SK-N-SH (cell line): ENCODE measurements at regions not wholly inside any gene's neighbourhood (a gene's known extent, or its start where the extent isn't known, plus 50 kb on each side); places are given as distances from the start of the nearest gene placed in this dataset.

Source experiments
- CTCF ChIA-PET: fragments of 300-600, 350-600 bp; formaldehyde crosslinking; extraction: SDS; loops from one replicate; lab custom pipeline; 2021; lab: Yijun Ruan, JAX
- POLR2A ChIA-PET: fragments of 350-600 bp; sonication (Branson Sonifier 250); formaldehyde crosslinking; extraction: SDS; loops from one replicate; lab custom pipeline; 2020; ENCODE audit warnings: antibody characterized with exemption, inconsistent platforms; lab: Yijun Ruan, JAX
- DNase-seq: peaks from one replicate; pipeline ENCODE4 v3.0.0; 2012
- H2AFZ ChIP-seq: fragments of 200-600 bp; sonication (generic); 2 replicates; pipeline ENCODE4 v1.8.1; 2016; ENCODE audit warnings: antibody characterized with exemption, mild to moderate bottlenecking, low read depth
- H3F3A ChIP-seq: fragments of 200-600 bp; sonication (generic); replicated peaks from 2 replicates; pipeline ENCODE3; 2016; ENCODE audit warnings: antibody characterized with exemption, mild to moderate bottlenecking; ENCODE audit not compliant: insufficient read depth
- H3K27ac ChIP-seq, 2 experiments: fragments of 200-500 bp in 1 of 2; fragments of 200-600 bp in 1 of 2; sonication (Bioruptor generic) in 1 of 2; sonication (generic), shearing (Covaris generic) in 1 of 2; 2 replicates each; pipeline versions ENCODE4 v1.5.1 to v1.6.1; 2014 to 2016; ENCODE audit warnings: low read depth in 2 of 2, inconsistent platforms in 1 of 2, low read length in 1 of 2, mild to moderate bottlenecking in 1 of 2, mixed read lengths in 1 of 2
- H3K27me3 ChIP-seq: fragments of 200-600 bp; sonication (generic), shearing (Covaris generic); 2 replicates; pipeline ENCODE4 v1.6.1; 2016; ENCODE audit warnings: mixed run types; ENCODE audit not compliant: insufficient read depth
- H3K36me3 ChIP-seq, 2 experiments: fragments of 200-500 bp in 1 of 2; fragments of 200-600 bp in 1 of 2; sonication (Bioruptor generic) in 1 of 2; sonication (generic) in 1 of 2; replicated peaks in 1 of 2; 2 replicates each; pipeline versions ENCODE3 to v1.5.1; 2014 to 2016; ENCODE audit warnings: low read length in 1 of 2, mild to moderate bottlenecking in 1 of 2; ENCODE audit not compliant: insufficient read depth in 2 of 2, control insufficient read depth in 1 of 2
- H3K4me1 ChIP-seq, 2 experiments: fragments of 200-500 bp in 1 of 2; fragments of 200-600 bp in 1 of 2; sonication (Bioruptor generic) in 1 of 2; sonication (generic), shearing (Covaris generic) in 1 of 2; 2 replicates each; pipeline versions ENCODE4 v1.5.1 to v1.6.1; 2014 to 2016; ENCODE audit warnings: low read depth in 1 of 2, low read length in 1 of 2, mixed run types in 1 of 2; ENCODE audit not compliant: insufficient read depth in 2 of 2, control insufficient read depth in 1 of 2
- H3K4me2 ChIP-seq: fragments of 200-600 bp; sonication (generic), shearing (Covaris generic); 2 replicates; pipeline ENCODE4 v1.6.1; 2017; ENCODE audit warnings: mixed run types
- H3K4me3 ChIP-seq, 2 experiments: fragments of 200-500 bp in 1 of 2; fragments of 200-600 bp in 1 of 2; sonication (Bioruptor generic) in 1 of 2; sonication (generic), shearing (Covaris generic) in 1 of 2; 2 replicates each; pipeline versions ENCODE4 v1.5.1 to v1.8.1; 2014 to 2016; ENCODE audit warnings: low read depth in 2 of 2, inconsistent platforms in 1 of 2, low read length in 1 of 2, mild to moderate bottlenecking in 1 of 2, mixed read lengths in 1 of 2, moderate library complexity in 1 of 2
- H3K79me2 ChIP-seq: fragments of 200-600 bp; sonication (generic); 2 replicates; pipeline ENCODE4 v1.8.1; 2017; ENCODE audit warnings: mild to moderate bottlenecking; ENCODE audit not compliant: insufficient read depth
- H3K9ac ChIP-seq: fragments of 200-600 bp; sonication (generic); 2 replicates; pipeline ENCODE4 v1.6.1; 2017; ENCODE audit warnings: mixed run types
- H3K9me2 ChIP-seq: fragments of 200-600 bp; sonication (generic); 2 replicates; pipeline ENCODE4 v1.6.1; 2017; ENCODE audit warnings: mixed run types
- H3K9me3 ChIP-seq: fragments of 200-600 bp; sonication (generic); 2 replicates; pipeline ENCODE4 v1.6.1; 2017; ENCODE audit warnings: mixed run types, mild to moderate bottlenecking, moderate library complexity
- H4K20me1 ChIP-seq: fragments of 200-600 bp; sonication (generic); 2 replicates; pipeline ENCODE4 v1.6.1; 2017; ENCODE audit warnings: mild to moderate bottlenecking, mixed run types; ENCODE audit not compliant: insufficient read depth
- CHD2 ChIP-seq: fragments of 150-350 bp; IDR thresholded peaks from 2 replicates; pipeline ENCODE4 v1.6.1; 2018; ENCODE audit warnings: low read length; ENCODE audit not compliant: partially characterized antibody
- ELF1 ChIP-seq: IDR thresholded peaks from 2 replicates; pipeline ENCODE4 v1.4.0; 2012
- EP300 ChIP-seq, 2 experiments: IDR thresholded peaks; 2 replicates each; pipeline versions ENCODE4 v1.4.0 to v1.6.1; 2012; ENCODE audit warnings: borderline replicate concordance in 1 of 2, low read depth in 1 of 2, low read length in 1 of 2
- EZH2phosphoT487 ChIP-seq: fragments of 200-600 bp; sonication (generic); IDR thresholded peaks from 2 replicates; pipeline ENCODE4 v1.6.1; 2017; ENCODE audit warnings: low read depth, mixed run types, mild to moderate bottlenecking, antibody characterized with exemption, moderate library complexity, borderline replicate concordance
- FOXJ3 ChIP-seq: sonication (generic); formaldehyde crosslinking; IDR thresholded peaks from 2 replicates; pipeline ENCODE4 v1.5.1; 2020; ENCODE audit warnings: mild to moderate bottlenecking, missing genetic modification reagents
- FOXM1 ChIP-seq: IDR thresholded peaks from 2 replicates; pipeline ENCODE4 v1.4.0; 2012; ENCODE audit warnings: low read depth, mild to moderate bottlenecking
- JUND ChIP-seq: IDR thresholded peaks from 2 replicates; pipeline ENCODE4 v1.4.0; 2012
- MEF2A ChIP-seq: IDR thresholded peaks from 2 replicates; pipeline ENCODE4 v1.4.0; 2012; ENCODE audit warnings: low read depth, borderline replicate concordance
- NFIC ChIP-seq: IDR thresholded peaks from 2 replicates; pipeline ENCODE4 v1.4.0; 2012; ENCODE audit warnings: borderline replicate concordance
- PBX3 ChIP-seq: IDR thresholded peaks from 2 replicates; pipeline ENCODE4; 2012
- REST ChIP-seq: IDR thresholded peaks from 2 replicates; pipeline ENCODE4 v1.6.1; 2012; ENCODE audit warnings: mild to moderate bottlenecking, low read depth, low read length, moderate library complexity
- SIN3A ChIP-seq: IDR thresholded peaks from 2 replicates; pipeline ENCODE4 v1.6.1; 2012; ENCODE audit warnings: low read depth, mild to moderate bottlenecking, low read length, moderate library complexity, borderline replicate concordance
- TAF1 ChIP-seq: IDR thresholded peaks from 2 replicates; pipeline ENCODE4 v1.6.1; 2012; ENCODE audit warnings: low read depth, mild to moderate bottlenecking, low read length, moderate library complexity, borderline replicate concordance
- TCF12 ChIP-seq: IDR thresholded peaks from 2 replicates; pipeline ENCODE4 v1.4.0; 2012
- TEAD4 ChIP-seq: IDR thresholded peaks from 2 replicates; pipeline ENCODE4 v1.4.0; 2012; ENCODE audit warnings: mild to moderate bottlenecking, borderline replicate concordance; ENCODE audit not compliant: insufficient read depth
- WGBS: methylation state at CpG from one replicate; pipeline ENCODE4 v1.1.6; 2017; ENCODE audit warnings: low lambda C conversion rate; 5-methylcytosine and 5-hydroxymethylcytosine counted together
- TF ChIP-seq, protein P1 (sequence below): fragments of 150-350 bp; IDR thresholded peaks from 2 replicates; pipeline ENCODE4 v1.6.1; 2017; ENCODE audit warnings: antibody characterized with exemption, low read length, low read depth, borderline replicate concordance
- TF ChIP-seq, protein P2 (sequence below): fragments of 150-350 bp; IDR thresholded peaks from 2 replicates; pipeline ENCODE4 v1.6.1; 2016; ENCODE audit warnings: mild to moderate bottlenecking, low read depth, low read length

GRCh38 chr12:59069516-59069915, 149.2 kb upstream of the LRIG3 start:
- Histone ChIP-seq H3K36me3 (no peaks in the 10 kb centered on the region), H3K4me2 (no peak overlapping the region), H3K9me3 (no peaks in the 10 kb centered on the region), H3K27ac (no peak overlapping the region), H3K79me2 (no peaks in the 10 kb centered on the region), H4K20me1 (no peaks in the 10 kb centered on the region), H3K4me3 (no peak overlapping the region), H3K9ac (no peak overlapping the region), H2AFZ (no peak overlapping the region), H3K9me2 (no peaks in the 10 kb centered on the region), H3K4me1 (peaks cover 8 to 17% of the 10 kb centered on the region in 2 experiments; a peak in 3 of 4 replicates), H3K27me3 (no peaks in the 10 kb centered on the region), H3F3A (no peaks in the 10 kb centered on the region)
- 81% methylated on average over 1 of the region's 1 CpG for WGBS
- POLR2A ChIA-PET = no interaction called here
- TF ChIP-seq TEAD4 = no peak
- TF ChIP-seq CHD2 = no peak
- no peak for TF ChIP-seq TAF1
- no peak for TF ChIP-seq FOXM1
- TF ChIP-seq ELF1 = no peak
- no peak for TF ChIP-seq FOXJ3
- TF ChIP-seq JUND = no peak
- TF ChIP-seq EZH2phosphoT487 = no peak
- TF ChIP-seq, protein P1, sequence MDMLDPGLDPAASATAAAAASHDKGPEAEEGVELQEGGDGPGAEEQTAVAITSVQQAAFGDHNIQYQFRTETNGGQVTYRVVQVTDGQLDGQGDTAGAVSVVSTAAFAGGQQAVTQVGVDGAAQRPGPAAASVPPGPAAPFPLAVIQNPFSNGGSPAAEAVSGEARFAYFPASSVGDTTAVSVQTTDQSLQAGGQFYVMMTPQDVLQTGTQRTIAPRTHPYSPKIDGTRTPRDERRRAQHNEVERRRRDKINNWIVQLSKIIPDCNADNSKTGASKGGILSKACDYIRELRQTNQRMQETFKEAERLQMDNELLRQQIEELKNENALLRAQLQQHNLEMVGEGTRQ = no peak
- TF ChIP-seq MEF2A = no peak
- no peak for TF ChIP-seq REST
- no peak for TF ChIP-seq NFIC
- no peak for TF ChIP-seq EP300 (IDR thresholded peaks at IDR 0.05; ENCODE audit: borderline replicate concordance in 1 of 2, low read depth in 1 of 2, low read length in 1 of 2)
- no peak for TF ChIP-seq SIN3A
- TF ChIP-seq, protein P2, sequence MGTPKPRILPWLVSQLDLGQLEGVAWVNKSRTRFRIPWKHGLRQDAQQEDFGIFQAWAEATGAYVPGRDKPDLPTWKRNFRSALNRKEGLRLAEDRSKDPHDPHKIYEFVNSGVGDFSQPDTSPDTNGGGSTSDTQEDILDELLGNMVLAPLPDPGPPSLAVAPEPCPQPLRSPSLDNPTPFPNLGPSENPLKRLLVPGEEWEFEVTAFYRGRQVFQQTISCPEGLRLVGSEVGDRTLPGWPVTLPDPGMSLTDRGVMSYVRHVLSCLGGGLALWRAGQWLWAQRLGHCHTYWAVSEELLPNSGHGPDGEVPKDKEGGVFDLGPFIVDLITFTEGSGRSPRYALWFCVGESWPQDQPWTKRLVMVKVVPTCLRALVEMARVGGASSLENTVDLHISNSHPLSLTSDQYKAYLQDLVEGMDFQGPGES = no peak
- no peak for TF ChIP-seq TCF12
- TF ChIP-seq PBX3 = no peak
- TF ChIP-seq, all 33 proteins: peak for 0
- no peak for DNase-seq
- CTCF ChIA-PET = interaction anchor here (0.6 to 1.0 kb wide), 2 partner anchors 24 to 33 kb away, joined by 3 read pairs; no protein-coding TSS in a partner anchor
